Mucosa of descending colon (tissue), 3 donors: ENCODE measurements at regions not wholly inside any gene's neighbourhood (a gene's known extent, or its start where the extent isn't known, plus 50 kb on each side); places are given as distances from the start of the nearest gene placed in this dataset.

Experiments used
- ATAC-seq: fragments of 200-7000 bp; cut with Tn5 transposase; one replicate; pipeline ENCODE4 v1.9.1; 2020; ENCODE audit warnings: mild to moderate bottlenecking, moderate library complexity
- DNase-seq, 3 donors: peaks; one replicate each; pipeline ENCODE4 v3.0.0-alpha.2; 2020
- H3K36me3 ChIP-seq: fragments of 200-600 bp; one replicate; pipeline ENCODE4 v1.8.0; 2021; ENCODE audit warnings: low read depth, mild to moderate bottlenecking
- H3K4me1 ChIP-seq: fragments of 200-600 bp; one replicate; pipeline ENCODE4 v1.8.0; 2021; ENCODE audit warnings: low read depth, mild to moderate bottlenecking
- H3K4me3 ChIP-seq: fragments of 200-600 bp; one replicate; pipeline ENCODE4 v1.8.0; 2021; ENCODE audit warnings: mild to moderate bottlenecking
- H3K9me3 ChIP-seq: fragments of 200-600 bp; one replicate; pipeline ENCODE4 v1.8.0; 2021; ENCODE audit warnings: mild to moderate bottlenecking
- CTCF ChIP-seq: fragments of 200-600 bp; IDR thresholded peaks from one replicate; pipeline ENCODE4 v1.8.0; 2022; ENCODE audit warnings: antibody characterized with exemption, mild to moderate bottlenecking
- intact Hi-C, 2 donors: fragments of 100-400 bp; cut with DNase I in 1 of 2; cut with micrococcal nuclease in 1 of 2; formaldehyde crosslinking; loops; one replicate each; pipeline versions ENCODE4 v1.11.0 to v1.11.1; 2022; cut with DNase I, micrococcal nuclease
- donor health status: DM: no; HTN: no; CAD: no; lungs with moderate emphysema.
- donor health status: DM: no; HTN: no; CAD: no.
- donor health status: DM: no; HTN: yes; CAD: no.

GRCh38 chr17:52721910-52722309, 563.4 kb upstream of the CA10 start:
- no peak for TF ChIP-seq CTCF
- Histone ChIP-seq H3K9me3 (no peaks in the 10 kb centered on the region), H3K4me1 (no peaks in the 10 kb centered on the region), H3K36me3 (no peaks in the 10 kb centered on the region), H3K4me3 (no peak overlapping the region)
- ATAC-seq (no peak), DNase-seq (no peak)
- intact Hi-C loops = no loop called here

GRCh38 chr17:52710363-52710901, 551.9 kb upstream of the CA10 start:
- H3K4me1 ChIP-seq = no peaks in the 10 kb centered on the region
- H3K4me3 ChIP-seq = no peak overlapping the region
- TF ChIP-seq CTCF = no peak
- H3K9me3 ChIP-seq = no peaks in the 10 kb centered on the region
- no peaks in the 10 kb centered on the region for H3K36me3 ChIP-seq
- no peak for ATAC-seq
- intact Hi-C loops = no loop called here
- DNase-seq = no peak

GRCh38 chr17:52709724-52710123, 551.2 kb upstream of the CA10 start:
- ATAC-seq = no peak
- H3K4me3 ChIP-seq = no peak overlapping the region
- intact Hi-C loops = no loop called here
- no peak for TF ChIP-seq CTCF
- DNase-seq = peak in 1 of 3 donors; percentile 22
- no peaks in the 10 kb centered on the region for H3K4me1 ChIP-seq
- no peaks in the 10 kb centered on the region for H3K36me3 ChIP-seq
- no peaks in the 10 kb centered on the region for H3K9me3 ChIP-seq

- no peaks in the 10 kb centered on the region for H3K36me3 ChIP-seq
- no peak for DNase-seq
- no peak for TF ChIP-seq CTCF
- intact Hi-C loops = no loop called here
- ATAC-seq = no peak
- H3K9me3 ChIP-seq = no peaks in the 10 kb centered on the region
- no peaks in the 10 kb centered on the region for H3K4me1 ChIP-seq
- no peak overlapping the region for H3K4me3 ChIP-seq
Measured at GRCh38 chr17:52696362-52696761, 537.8 kb upstream of the CA10 start.

GRCh38 chr17:52686140-52686539, 527.6 kb upstream of the CA10 start:
- TF ChIP-seq CTCF = no peak
- no peaks in the 10 kb centered on the region for H3K36me3 ChIP-seq
- no peak overlapping the region for H3K4me3 ChIP-seq
- no peaks in the 10 kb centered on the region for H3K4me1 ChIP-seq
- DNase-seq (no peak), ATAC-seq (no peak)
- intact Hi-C loops = no loop called here
- no peaks in the 10 kb centered on the region for H3K9me3 ChIP-seq

- H3K4me1 ChIP-seq = no peaks in the 10 kb centered on the region
- intact Hi-C loops = no loop called here
- H3K36me3 ChIP-seq = no peaks in the 10 kb centered on the region
- no peak overlapping the region for H3K4me3 ChIP-seq
- no peak for TF ChIP-seq CTCF
- ATAC-seq (no peak), DNase-seq (no peak)
- H3K9me3 ChIP-seq = peaks cover 6% of the 10 kb centered on the region
Measured at GRCh38 chr17:52681480-52681879, 523.0 kb upstream of the CA10 start.
